ENCODE measurements at regions not wholly inside any gene's neighbourhood (a gene's known extent, or its start where the extent isn't known, plus 50 kb on each side); places are given as distances from the start of the nearest gene placed in this dataset.
A peak's percentile ranks its signal among the peaks of the same experiment; 100 is the strongest.

DNA sequence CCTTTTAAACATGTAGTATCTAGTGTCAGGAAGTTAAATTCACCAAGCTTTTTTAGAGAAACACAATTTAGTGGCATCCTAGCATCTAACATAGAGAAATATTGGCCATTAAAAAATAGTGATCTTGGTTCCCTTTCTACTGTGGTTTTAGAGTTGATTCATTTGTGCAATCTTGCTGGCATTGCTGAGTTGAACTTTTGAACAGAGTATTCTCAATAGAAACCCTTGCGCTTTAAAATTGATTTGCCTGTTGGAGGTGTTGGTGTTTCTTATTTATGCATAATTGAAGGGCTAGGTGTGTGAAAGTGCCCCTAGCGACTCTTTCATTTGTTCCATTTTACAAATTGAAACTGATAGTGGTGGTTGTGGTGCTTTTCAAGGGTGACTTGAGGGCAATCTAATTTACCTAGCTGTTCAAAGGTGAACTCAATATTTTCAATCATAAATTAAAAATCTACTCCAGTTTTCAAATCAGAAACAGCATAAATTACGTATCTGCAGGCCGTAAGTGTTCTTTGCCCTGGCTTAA is 73.0 kb upstream of the MPDZ start:
- Histone ChIP-seq H3K36me3 (replicated peaks; ENCODE audit: low read depth, low read length) (no peaks in the 10 kb centered on the region), H3K27ac (ENCODE audit: low read length) (no peak overlapping the region), H3K4me2 (ENCODE audit: low read length) (0 out of 2 replicates have a peak overlapping the region, but pooled peaks have one; percentile 6), H3K79me2 (ENCODE audit: low read length) (no peaks in the 10 kb centered on the region), H3K9me3 (ENCODE audit: insufficient read depth, low read length) (no peaks in the 10 kb centered on the region), H2AFZ (ENCODE audit: low read depth, low read length) (no peak overlapping the region), H3K9ac (ENCODE audit: low read length) (no peak overlapping the region), H4K20me1 (ENCODE audit: insufficient read depth, low read length) (no peaks in the 10 kb centered on the region), H3K27me3 (ENCODE audit: low read depth, low read length) (peaks cover 3% of the 10 kb centered on the region; the same call in 1 of the 2 replicates), H3K4me1 (ENCODE audit: low read length) (peaks cover 10% of the 10 kb centered on the region; the same call in 1 of the 2 replicates), H3K4me3 (ENCODE audit: low read length) (no peak overlapping the region)
- TF ChIP-seq, protein P1, sequence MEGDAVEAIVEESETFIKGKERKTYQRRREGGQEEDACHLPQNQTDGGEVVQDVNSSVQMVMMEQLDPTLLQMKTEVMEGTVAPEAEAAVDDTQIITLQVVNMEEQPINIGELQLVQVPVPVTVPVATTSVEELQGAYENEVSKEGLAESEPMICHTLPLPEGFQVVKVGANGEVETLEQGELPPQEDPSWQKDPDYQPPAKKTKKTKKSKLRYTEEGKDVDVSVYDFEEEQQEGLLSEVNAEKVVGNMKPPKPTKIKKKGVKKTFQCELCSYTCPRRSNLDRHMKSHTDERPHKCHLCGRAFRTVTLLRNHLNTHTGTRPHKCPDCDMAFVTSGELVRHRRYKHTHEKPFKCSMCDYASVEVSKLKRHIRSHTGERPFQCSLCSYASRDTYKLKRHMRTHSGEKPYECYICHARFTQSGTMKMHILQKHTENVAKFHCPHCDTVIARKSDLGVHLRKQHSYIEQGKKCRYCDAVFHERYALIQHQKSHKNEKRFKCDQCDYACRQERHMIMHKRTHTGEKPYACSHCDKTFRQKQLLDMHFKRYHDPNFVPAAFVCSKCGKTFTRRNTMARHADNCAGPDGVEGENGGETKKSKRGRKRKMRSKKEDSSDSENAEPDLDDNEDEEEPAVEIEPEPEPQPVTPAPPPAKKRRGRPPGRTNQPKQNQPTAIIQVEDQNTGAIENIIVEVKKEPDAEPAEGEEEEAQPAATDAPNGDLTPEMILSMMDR (IDR thresholded peaks at IDR 0.05; ENCODE audit: low read depth, low read length): no peak

DNA sequence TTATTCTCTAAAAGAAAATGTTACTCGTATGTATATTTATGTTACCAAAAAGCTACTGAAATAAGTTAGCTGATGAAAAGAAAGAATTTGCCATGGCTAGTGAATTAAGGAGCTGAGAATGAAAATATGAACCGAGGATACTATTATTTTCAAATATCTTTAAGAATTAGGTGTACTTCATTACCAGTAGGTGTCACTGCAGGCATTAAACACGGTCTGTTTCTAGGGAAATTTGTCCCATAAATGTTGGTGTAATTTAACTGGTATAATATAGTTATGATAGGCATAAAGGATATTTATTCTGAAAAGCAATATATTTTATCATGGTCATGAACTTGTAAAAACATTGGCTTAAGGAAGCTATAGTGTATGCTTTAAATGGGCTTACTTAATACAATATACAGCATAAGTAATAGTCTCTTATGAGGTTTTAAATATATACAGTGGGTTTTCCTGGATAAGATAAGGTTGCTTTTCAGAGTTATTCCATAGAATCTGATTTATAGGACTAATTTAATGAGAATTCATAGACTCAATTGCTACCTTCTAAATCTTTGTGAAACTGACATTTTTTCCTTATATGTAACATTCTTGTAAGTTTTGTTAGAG is 72.4 kb upstream of the MPDZ start:
- H4K20me1 ChIP-seq (ENCODE audit: insufficient read depth, low read length): no peaks in the 10 kb centered on the region
- H3K79me2 ChIP-seq (ENCODE audit: low read length): no peaks in the 10 kb centered on the region
- no peaks in the 10 kb centered on the region for H3K9me3 ChIP-seq (ENCODE audit: insufficient read depth, low read length)
- H3K27me3 ChIP-seq (ENCODE audit: low read depth, low read length): peaks cover 3% of the 10 kb centered on the region; the same call in 1 of the 2 replicates
- H3K27ac ChIP-seq (ENCODE audit: low read length): no peak overlapping the region
- H3K4me1 ChIP-seq (ENCODE audit: low read length): peaks cover 10% of the 10 kb centered on the region; the same call in 1 of the 2 replicates
- no peak overlapping the region for H2AFZ ChIP-seq (ENCODE audit: low read depth, low read length)
- no peak overlapping the region for H3K4me3 ChIP-seq (ENCODE audit: low read length)
- TF ChIP-seq EZH2phosphoT487 (IDR thresholded peaks at IDR 0.05; ENCODE audit: low read depth): no peak
- TF ChIP-seq, protein P1 (IDR thresholded peaks at IDR 0.05; ENCODE audit: low read depth, low read length): peak; percentile 67
- H3K36me3 ChIP-seq (replicated peaks; ENCODE audit: low read depth, low read length): no peaks in the 10 kb centered on the region
- no peak overlapping the region for H3K9ac ChIP-seq (ENCODE audit: low read length)
- no peak overlapping the region for H3K4me2 ChIP-seq (ENCODE audit: low read length)

DNA sequence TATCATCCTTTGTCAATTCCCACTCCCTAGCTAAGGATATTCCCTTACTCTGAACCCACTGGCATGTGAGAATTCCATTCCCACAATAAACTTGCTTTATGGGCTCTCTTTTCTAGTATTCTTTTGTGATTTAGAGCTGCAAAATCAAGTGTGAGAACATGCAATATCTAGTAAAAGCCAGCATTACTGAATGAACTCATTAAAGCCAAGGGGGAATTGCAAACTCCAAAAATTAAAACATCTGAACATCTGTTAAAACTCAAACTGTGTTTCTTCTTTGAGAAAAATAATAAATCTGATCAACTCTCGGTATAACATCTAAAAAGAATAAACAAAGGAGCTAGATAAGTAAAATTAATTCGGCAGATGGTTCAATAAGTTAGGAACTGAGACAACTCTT is 53.1 kb upstream of the MPDZ start:
- Histone ChIP-seq H3K4me3 (ENCODE audit: low read length) (no peak overlapping the region), H4K20me1 (ENCODE audit: insufficient read depth, low read length) (no peaks in the 10 kb centered on the region), H3K9ac (ENCODE audit: low read length) (no peak overlapping the region), H3K36me3 (replicated peaks; ENCODE audit: low read depth, low read length) (no peaks in the 10 kb centered on the region), H2AFZ (ENCODE audit: low read depth, low read length) (no peak overlapping the region), H3K27ac (ENCODE audit: low read length) (no peak overlapping the region), H3K27me3 (ENCODE audit: low read depth, low read length) (no peaks in the 10 kb centered on the region), H3K4me1 (ENCODE audit: low read length) (no peaks in the 10 kb centered on the region), H3K9me3 (ENCODE audit: insufficient read depth, low read length) (no peaks in the 10 kb centered on the region), H3K4me2 (ENCODE audit: low read length) (no peak overlapping the region), H3K79me2 (ENCODE audit: low read length) (no peaks in the 10 kb centered on the region)
- no peak for TF ChIP-seq EZH2phosphoT487 (IDR thresholded peaks at IDR 0.05; ENCODE audit: low read depth)
- TF ChIP-seq, protein P1 (IDR thresholded peaks at IDR 0.05; ENCODE audit: low read depth, low read length): no peak

DNA sequence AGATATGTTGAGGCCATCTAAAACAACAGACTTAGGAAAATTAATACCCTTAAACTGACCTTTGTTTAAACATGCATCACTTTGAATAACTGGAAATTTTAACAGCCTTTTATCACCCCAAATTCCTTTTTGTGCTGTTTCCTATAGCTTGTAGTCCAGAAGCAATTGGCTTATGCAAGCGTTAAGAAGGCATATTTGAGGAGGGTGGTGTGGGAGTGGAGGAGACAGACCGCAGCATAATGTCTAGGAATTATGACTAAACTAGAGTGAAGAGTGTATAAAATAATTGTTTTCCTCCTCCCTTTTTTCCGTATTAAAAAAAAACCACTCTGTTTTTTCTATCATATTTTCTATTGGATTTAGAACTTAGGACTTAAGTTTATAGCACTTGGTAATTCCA is 51.8 kb upstream of the MPDZ start:
- H3K9ac ChIP-seq (ENCODE audit: low read length): no peak overlapping the region
- H3K4me2 ChIP-seq (ENCODE audit: low read length): no peak overlapping the region
- no peaks in the 10 kb centered on the region for H4K20me1 ChIP-seq (ENCODE audit: insufficient read depth, low read length)
- H3K79me2 ChIP-seq (ENCODE audit: low read length): no peaks in the 10 kb centered on the region
- TF ChIP-seq EZH2phosphoT487 (IDR thresholded peaks at IDR 0.05; ENCODE audit: low read depth): no peak
- TF ChIP-seq, protein P1 (IDR thresholded peaks at IDR 0.05; ENCODE audit: low read depth, low read length): no peak
- no peaks in the 10 kb centered on the region for H3K9me3 ChIP-seq (ENCODE audit: insufficient read depth, low read length)
- no peak overlapping the region for H2AFZ ChIP-seq (ENCODE audit: low read depth, low read length)
- H3K27ac ChIP-seq (ENCODE audit: low read length): no peak overlapping the region
- H3K4me3 ChIP-seq (ENCODE audit: low read length): no peak overlapping the region
- no peaks in the 10 kb centered on the region for H3K27me3 ChIP-seq (ENCODE audit: low read depth, low read length)
- H3K4me1 ChIP-seq (ENCODE audit: low read length): no peaks in the 10 kb centered on the region
- no peaks in the 10 kb centered on the region for H3K36me3 ChIP-seq (replicated peaks; ENCODE audit: low read depth, low read length)

All from OCI-LY3 (cell line).